ACHN (cell line): ENCODE measurements at regions not wholly inside any gene's neighbourhood (a gene's known extent, or its start where the extent isn't known, plus 50 kb on each side); places are given as distances from the start of the nearest gene placed in this dataset.
A peak's percentile ranks its signal among the peaks of the same experiment; 100 is the strongest.

Experiments
- DNase-seq: peaks from one replicate; pipeline ENCODE4 v3.0.0-alpha.2; 2015
- in situ Hi-C: cut with HindIII; loops from 2 replicates; pipeline ENCODE4 v1.10.0; 2017; ENCODE audit warnings: low sequenced_read_pairs, low pct_ligation_motif_present, low pct_unique_long_range_greater_than_20kb

DNA sequence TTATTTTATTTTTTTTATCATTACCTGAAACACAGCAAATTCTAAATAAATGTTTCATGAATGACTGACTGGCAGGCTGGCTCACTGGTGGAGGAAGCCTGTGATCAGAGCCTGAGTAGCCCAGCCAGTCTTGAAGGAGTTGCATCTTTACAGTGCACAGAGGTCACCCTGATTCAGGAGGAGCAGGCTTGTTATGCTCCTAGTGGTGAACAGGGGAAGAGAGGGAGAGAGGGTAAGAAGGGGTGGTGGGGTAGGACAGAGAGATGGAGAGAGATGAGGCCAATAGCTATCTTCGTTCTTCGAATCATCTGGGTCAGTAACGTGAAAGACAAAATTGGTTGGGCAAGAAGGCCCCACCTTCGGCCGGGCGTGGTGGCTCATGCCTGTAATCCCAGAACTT is 202.6 kb upstream of the MCTP2 start:
- in situ Hi-C loops, result no loop called here
- no peak for DNase-seq

DNA sequence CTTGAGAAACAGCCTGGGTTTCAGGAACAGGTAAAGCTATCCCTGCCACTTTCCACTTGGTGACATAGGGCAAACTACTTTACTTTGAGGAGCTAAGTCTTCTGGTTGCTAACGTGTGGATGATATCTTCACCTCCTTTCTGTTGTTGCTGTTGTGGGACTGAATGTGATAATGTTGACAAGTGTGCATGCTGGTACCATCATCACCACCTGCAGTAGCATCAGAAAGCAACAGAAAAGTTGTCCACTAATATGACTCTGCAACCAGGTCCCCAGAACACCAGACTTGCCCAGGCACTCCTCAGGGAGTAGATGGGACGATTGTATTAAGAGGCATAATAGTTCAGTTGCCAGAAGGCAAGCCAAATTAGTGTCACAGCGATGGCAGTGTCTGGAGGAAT is 203.2 kb upstream of the MCTP2 start:
- in situ Hi-C loops, result no loop called here
- DNase-seq, result no peak

DNA sequence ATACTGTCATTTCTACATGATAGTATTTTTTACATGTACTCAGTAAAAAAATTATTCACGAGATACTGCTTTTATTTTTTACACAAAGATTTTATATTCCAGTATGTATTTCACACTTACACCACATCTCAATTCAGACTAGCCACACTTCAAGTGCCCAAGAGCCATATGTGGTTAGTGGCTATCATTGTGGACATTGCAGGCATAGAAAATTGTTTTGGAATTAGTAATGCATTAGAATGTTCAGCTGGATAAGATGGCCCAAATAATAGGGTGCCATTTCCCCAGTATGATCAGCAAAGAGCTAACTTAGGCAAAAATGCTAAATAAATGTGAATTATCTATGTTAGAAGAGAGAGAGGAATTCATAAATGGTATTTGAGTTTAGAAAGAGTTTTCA is 203.8 kb upstream of the MCTP2 start:
- no peak for DNase-seq
- in situ Hi-C loops, result no loop called here

DNA sequence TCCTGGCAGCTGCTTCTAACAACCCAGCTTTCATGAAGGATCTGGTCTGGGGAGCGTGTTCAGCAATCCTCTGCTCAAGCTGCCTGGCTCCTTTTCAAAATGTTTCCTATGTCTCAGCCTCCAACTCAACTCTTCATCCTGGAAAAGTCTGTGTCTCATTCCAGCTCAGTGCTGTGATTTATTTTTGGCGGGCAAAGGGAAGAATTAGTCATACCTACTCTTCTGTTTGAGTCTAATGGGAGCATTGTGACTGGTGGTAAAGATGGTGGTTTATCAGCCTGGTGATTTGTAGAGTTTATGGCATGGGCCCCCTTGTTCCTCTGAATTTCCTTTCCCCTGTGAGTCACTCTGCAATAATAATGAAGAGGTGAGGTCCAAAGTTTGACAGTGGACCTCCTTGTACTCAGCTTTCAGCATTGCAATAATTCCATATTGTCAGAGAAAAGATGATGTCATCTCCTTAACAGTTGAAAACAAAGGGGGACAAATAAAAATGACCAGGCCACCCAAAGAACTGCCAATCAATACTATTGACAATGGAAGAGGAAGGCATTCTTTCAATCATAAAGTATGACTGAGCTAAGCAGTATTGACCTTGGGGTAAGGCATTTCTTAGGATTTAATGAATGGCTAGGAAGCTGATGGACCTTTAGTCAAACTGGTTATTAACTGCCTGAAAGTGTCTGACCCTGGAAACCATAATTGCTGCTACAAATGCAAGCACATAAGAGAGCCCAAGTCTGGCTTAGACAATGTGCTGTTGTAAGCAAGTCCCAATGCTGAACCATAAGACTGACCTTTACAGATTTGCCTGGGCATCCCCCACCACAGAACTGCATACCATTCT is 204.7 kb upstream of the MCTP2 start:
- in situ Hi-C loops, result no loop called here
- no peak for DNase-seq

DNA sequence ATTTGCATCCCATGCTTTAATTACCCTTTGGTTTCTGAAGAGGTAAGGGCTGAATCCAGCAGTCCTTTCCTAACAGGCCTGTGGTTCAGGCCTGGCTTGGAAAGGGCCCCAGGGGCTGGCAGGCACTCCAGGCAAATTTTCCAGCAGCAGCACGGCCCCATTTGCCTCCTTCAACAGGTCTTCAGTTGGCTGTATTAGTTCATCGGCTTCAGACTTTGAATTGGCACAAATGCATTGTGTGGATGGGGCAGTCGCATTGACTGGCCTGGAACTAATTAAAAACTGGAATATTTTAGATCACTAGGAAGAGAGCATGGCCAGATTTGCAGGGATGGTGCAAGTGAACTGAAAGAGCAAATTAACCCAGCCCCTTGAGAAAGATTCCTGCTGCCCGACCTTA is 207.8 kb upstream of the MCTP2 start:
- in situ Hi-C loops, result no loop called here
- no peak for DNase-seq

DNA sequence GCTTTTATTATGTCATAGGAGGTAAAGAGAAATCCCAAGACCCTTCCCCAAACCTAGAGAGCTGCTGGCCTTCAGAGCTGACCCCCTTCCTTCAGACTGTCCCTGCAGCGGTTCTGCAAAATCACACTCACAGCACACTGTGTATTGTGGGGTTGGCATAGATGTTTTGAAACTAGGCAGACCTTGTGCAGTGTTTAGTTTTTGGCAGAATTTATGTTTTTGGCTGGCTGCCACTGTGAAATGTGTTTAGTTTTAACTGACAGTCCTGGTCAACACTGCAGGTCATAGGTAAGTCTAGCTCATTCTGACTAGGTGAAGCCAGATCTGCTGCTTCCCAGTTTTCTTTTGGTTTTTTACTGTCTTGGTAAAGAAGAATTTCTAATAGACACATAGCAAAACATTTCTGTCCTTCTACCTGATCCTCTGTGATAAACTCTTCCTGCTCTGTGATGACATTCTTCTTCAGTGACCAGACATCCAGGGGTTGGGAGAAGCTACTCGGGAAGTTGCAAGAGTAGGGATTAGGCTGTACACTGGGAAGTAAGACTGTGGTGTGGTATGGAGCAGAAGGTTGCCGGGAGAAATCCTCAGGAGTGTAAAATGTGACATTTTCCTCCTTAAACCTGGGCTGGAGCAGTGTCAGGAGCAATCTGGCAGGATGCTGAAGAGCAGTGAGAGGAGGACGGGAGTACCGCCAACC is 209.6 kb upstream of the MCTP2 start:
- in situ Hi-C loops, result no loop called here
- DNase-seq, result no peak

DNA sequence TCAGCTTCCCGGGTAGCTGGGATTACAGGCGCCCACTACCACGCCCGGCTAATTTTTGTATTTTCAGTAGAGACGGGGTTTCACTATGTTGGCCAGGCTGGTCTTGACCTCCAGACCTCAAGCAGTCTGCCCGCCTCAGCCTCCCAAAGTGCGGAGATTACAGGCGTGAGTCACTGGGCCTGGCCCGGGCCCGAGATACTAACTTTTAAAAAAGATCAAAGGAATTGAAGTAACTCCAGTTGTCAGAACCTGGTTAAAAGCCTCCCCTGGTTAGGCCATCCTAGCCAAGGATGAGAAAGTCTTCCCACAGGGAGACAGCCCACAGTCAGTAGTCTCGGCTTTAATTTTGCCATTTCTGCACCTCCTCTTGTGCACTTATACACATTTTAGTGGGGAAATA is 212.3 kb upstream of the MCTP2 start:
- in situ Hi-C loops, result no loop called here
- no peak for DNase-seq

DNA sequence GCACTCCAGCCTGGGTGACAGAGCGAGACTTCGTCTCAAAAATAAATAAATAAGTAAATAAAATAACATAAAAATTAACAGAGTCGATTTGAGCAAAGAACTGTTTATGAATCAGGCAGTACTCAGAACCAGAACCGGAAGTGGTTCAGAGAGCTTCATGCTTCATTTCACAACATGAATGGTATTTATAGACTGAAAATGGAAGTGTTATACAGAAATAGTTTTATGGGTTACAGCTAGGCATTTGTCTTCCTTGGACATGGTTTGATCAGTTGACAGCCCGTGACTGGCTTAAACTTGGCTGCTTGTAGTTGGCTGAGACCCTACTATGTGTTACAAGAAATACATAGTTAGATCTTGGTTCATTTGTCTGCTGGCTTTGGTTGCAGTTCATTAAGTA is 216.0 kb upstream of the MCTP2 start:
- in situ Hi-C loops, result no loop called here
- no peak for DNase-seq

DNA sequence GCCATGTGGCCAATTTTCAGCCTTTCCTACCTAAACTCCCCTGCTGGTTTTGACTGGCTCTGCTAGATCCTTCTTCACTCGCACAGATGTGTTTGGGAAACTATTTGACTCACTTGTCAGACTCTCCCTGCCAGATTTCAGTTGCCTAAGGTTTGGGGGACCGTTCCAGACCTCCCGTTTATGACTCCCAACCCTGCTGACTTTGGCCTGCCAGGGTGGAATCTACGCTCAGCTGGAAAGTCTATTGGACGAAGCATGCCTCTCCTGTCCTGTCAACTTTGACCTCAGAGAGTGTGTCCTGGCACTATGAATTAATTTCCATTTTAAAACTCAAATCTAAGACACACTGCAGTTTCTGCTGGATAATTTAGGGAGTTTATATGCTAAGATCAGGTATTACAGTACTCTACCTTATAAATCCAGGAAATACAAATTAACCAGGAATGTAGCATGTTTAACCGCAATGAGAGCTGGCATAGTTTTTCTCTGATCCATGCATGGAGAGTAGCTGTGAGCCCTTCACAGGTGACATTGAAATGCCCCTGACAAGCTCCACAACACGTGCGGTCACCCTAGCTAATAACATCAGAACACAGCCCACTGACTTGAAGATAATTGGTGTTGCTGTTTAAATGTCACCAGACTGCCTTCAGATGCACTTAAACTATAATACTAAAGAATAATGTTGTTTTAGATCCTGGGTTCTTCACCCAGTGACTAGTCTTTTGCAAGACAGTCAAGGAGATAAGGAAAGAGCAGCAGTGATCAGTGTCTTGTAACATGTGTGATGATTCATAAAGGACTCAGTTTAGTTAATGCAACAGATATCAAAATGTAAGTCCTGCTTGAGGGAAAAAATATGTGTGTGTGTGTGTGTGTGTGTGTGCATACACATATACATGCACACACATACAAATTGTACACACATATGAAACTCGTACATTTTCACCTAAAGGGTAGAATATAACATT is 223.0 kb upstream of the MCTP2 start:
- no peak for DNase-seq
- in situ Hi-C loops, result no loop called here

DNA sequence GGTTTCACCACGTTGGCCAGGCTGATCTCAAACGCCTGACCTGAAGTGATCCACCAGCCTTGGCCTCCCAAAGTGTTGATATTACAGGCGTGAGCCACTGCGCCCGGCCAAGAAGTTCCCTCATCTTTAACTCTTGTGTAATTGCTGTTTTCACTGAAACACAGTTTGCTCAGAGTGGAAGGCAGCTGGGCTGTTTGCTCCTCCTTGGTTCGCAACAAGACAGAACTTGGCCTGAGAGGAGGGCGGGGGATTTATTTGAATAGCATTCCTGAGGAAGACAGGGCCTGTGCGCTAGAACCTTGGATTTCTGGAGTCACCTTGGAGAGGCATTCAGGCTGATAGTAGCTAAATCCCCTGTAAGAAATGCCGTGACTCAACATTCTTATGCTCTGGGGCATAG is 226.7 kb upstream of the MCTP2 start:
- in situ Hi-C loops, result no loop called here
- no peak for DNase-seq

DNA sequence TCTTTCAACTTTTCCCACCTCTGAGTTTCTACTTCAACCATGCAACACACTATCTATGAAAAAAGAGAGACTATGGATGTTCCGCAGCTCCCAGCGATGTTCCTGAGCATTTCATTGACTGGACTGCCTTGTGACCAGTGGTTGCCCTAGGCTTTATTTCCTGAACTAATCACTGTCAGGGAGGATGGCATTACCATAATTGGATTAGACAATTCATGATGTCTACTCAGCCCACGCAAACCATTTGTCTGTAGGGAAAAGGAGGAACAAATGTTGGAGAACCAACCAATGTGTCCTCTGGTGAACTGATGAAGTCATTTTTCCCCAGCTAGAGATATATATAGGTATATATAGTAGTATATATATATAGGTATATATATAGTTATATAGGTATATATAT is 229.3 kb upstream of the MCTP2 start:
- no peak for DNase-seq
- in situ Hi-C loops, result no loop called here

DNA sequence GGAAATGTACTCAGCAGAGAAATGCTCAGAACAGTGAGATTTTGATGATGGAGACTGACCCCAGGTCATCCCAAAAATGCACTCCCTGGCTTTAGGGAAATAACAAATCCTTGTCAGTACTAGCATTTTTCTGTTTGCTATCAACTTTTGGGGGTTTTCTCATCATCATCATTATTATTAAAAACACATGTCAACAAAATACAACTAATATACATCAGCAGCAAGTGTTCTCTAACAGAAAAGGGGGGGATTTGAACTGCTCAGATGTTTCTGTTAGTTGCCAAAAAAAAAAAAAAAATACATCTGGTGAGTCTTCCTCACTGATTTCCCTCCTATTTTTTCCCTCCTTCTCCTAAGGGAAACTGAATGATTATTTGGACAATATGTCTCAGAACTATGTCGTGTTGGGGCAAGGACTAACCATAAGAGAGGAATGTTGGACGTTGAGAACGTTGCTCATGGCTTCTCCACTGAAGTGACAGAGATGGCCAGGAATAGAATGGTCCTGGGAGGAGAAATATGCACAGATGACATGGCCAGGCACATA is 230.0 kb upstream of the MCTP2 start:
- DNase-seq, result no peak
- in situ Hi-C loops, result no loop called here

DNA sequence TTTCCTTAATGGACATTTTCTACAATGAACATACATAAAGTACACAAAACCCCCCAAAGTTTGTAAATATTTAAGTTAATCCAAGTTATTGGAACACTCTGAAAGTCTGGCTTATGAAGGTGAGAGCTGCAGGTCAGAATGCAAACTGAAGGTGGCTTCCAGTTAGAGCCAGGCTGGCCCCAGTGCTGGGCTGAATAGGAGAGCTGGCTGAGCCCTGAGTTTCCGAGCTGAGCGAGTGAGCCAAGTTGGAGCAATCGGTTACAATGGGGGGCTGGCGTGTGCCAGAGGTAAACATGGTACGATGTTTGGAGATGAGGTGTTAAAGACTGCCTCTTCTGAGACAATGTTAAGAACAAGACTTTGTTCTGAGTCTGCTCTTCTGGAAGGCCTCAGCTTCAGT is 230.8 kb upstream of the MCTP2 start:
- DNase-seq, result no peak
- in situ Hi-C loops, result no loop called here

DNA sequence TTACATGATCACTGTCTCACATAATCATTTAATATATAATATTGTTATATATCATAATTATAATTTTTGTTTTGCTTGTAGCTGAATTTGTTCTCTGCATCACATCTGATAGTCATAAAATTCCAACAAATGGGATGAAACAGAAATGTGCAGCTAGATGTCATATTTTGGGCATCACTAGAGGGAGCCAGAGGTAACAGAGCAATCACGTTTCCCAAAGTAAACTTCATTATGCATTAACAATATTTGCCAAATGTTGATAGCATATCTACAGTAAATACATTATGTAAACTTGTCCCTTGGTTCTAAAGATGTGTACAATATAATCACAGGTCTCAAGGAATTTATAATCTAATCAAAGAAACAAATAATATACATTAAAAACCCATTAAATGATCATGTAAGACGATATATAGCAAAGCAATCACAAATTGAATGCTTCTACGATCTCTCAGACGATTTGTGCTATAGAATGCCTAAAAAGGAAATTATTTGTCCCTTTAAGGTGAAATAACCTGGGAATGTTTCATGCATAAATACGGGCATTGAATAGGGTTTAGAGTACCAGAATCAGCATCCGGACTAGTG is 234.2 kb upstream of the MCTP2 start:
- in situ Hi-C loops, result no loop called here
- peak; percentile 14 for DNase-seq

DNA sequence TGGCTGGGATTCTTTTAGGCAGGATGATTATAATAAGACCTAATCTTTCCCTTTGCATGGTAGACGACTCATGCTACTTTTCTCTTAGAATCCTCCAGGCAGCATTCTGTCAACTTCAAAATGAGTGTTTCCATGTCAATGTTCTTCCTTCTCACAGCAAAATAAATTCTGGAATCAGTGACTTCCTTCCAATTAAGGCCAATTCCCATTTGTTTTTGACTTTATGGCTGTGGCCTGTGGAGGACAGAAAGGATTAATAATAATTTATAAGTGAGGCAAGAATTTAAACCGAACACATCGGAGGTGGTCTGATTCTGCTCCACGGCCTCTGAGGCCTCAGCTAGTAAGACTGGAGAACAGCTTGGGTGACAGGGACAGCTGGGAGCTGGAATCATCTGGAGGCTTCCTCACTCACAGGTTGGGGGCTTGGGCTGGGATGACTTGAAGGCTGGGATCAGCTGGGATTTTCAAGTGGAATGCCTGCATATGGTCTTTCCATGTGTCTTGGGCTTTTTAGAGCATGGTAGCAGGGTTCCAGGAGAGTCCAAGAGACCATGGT is 241.8 kb upstream of the MCTP2 start:
- in situ Hi-C loops, result no loop called here
- DNase-seq, result no peak

DNA sequence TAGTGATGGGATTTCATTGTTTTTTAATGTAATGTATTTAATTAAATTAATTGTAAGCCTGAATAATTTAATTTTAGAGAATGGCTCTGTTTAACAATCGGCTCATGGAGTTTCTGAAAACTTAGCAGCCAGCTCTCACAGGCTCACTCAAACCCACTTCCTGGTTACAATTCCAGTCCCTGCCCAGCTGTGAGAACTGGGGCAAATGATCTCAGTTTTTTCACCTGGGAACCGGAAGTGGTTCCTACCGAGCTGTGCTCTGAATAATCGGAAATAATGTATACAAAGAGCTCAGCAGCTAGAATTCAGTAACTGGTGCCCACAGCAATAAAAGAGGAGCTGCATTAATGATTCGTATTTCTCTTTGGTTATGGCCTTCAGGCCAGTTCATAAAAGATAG is 244.3 kb upstream of the MCTP2 start:
- no peak for DNase-seq
- in situ Hi-C loops, result no loop called here

DNA sequence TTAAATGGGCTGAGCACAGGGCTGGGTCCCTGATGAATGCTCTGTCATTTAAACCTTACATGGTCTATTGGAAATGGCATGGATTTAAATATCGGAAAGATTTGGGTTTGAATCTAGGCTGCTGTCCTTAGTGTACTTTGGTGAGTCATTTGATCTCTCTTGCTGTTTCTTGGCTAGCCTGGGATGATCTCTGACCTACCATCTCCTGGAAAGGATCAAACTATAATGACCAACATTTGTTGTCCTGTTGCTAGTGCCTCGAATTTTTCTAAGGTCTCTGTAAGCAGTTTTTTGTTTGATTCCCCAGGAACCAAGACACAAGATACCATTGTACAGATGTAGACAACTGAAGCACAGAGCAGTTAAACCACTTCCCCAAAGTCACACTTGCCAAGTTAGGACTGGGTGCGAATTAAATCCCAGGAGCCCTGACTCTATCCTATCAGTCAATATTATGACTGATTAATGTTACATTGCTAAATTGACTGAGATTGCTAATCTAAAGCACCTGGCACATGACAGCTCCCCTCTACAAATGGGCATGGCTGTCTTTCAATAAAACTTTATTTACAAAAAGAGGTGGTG is 244.9 kb upstream of the MCTP2 start:
- DNase-seq, result no peak
- in situ Hi-C loops, result no loop called here

DNA sequence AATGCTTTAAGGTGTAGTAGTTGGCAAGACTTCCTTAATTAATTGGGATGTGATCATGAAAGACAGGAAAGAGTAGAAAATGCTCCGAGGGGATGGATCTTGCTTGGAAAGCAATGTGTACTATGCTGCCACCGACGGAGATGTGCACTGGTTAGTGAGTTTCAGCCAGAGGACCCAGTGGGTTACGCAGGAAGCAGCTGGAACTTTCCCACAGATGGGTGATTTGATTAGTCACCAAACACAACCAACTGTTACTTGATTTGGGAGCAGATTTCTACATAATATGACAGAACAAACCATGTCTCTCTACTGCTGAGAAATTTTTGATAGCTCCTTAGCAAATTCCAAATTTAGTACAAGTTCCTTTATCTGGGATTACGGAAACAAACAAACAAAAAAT is 245.4 kb upstream of the MCTP2 start:
- in situ Hi-C loops, result no loop called here
- no peak for DNase-seq
